Inferior parietal cortex (tissue), 1 donor: ENCODE measurements at regions not wholly inside any gene's neighbourhood (a gene's known extent, or its start where the extent isn't known, plus 50 kb on each side); places are given as distances from the start of the nearest gene placed in this dataset.
A peak's percentile ranks its signal among the peaks of the same experiment; 100 is the strongest.
"Not testable (repeated sequence)": the region's sequence is repeated elsewhere in the genome, so short reads cannot be mapped to it uniquely, and the experiment has no call there.

Experiments used
- DNase-seq: peaks from one replicate; pipeline ENCODE4 v3.0.0-alpha.2; 2016; ENCODE audit errors: extremely low spot score

- DNase-seq: no peak
These were observed 348.5 kb downstream of the RFC3 start for GRCh38 chr13:34166406-34166805.

- no peak for DNase-seq
These were observed 349.4 kb downstream of the RFC3 start for GRCh38 chr13:34167347-34167746.

DNA sequence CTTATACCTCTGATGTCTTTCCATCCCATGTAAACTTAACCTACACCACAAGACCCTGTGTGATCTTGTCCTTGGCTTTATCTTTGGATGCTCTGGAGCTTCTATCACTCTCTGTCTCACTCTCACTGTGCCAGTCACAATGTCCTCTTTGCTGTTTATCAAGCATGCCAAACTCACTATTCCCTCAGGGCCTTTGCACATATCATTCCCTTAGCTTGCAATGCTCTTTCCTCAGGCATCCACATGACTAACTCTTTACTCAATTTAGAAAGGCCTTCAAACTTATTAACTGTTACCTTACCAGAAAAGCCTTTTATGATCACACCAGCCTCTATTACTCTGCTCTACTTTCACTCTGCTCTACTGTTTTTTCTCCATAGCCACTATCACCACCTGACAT, 354.1 kb downstream of the RFC3 start:
- DNase-seq: no peak

DNA sequence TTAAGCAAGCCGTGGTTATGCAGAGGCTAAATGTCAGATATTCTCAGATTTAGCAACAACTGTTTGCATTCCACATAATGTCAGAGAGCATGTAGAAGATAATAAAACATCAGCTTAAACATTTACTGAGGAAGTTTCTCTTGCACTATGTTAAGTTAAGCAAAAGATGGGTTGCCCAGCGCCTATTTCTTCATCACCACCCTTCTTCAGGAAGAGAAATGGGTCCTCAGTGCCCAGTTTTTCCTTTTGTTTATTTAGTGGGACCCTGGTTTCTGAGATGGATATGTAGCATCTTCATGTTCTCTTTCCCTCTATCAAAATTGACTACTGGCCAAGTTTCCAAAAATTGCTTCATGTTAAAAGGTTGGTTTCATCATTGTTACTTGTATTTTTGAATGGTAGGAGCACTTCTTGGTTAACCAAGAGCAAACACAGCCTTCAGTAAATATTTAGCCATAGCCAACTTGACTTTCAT, 356.8 kb downstream of the RFC3 start:
- no peak for DNase-seq

DNA sequence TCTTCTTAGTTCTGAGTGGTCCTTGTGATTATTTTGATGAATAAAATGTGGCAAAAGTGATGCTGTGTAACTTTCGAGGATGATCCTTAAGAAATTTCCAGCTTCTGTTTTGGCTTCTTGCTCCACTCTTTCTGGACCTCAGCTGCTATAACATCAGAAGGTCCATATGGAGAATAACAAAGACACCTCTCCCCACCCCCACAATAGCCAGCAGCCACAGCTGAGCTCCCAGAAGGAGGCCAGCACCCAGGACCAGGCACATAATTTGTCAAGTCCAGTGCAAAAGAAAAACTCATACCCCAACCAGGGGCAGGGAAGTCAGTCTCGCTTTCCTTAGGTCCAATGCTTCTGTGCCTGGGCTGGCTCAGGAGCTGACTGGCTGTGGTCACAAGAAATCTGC, 357.6 kb downstream of the RFC3 start:
- DNase-seq: no peak

DNA sequence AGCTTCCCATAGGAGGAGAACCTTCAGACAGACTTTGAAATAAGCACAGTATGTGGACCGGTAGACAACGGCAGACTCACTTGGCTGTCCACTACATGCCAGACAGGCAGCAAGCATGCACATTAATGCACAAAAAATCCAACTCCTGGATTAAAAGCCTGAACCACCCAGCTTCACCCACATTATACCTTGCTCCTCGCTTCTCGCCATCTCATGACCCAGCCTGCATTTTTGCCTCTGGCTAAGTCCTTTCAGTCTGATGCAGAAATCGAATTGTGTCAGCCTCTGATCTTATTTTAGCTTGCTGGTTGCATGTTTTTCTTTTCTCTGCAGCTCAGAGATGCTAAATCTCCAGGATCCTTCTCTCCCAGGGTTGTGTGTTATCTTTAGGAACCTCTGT, 358.7 kb downstream of the RFC3 start:
- DNase-seq: no peak

GRCh38 chr13:34179481-34179880, 361.5 kb downstream of the RFC3 start:
- no peak for DNase-seq

GRCh38 chr13:34179927-34180326, 362.0 kb downstream of the RFC3 start:
- DNase-seq: no peak

DNA sequence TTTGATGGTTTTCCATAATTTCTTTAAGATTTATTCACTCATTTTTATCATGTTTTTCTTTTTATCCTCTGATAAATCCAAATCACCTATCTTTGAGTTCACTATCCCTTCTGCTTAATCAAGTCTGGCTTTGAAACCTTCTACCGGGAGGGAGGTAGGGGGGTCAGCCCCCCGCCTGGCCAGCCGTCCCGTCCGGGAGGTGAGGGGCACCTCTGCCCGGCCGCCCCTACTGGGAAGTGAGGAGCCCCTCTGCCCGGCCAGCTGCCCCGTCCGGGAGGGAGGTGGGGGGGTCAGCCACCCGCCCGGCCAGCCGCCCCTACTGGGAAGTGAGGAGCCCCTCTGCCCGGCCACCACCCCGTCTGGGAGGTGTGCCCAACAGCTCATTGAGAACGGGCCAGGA, 363.3 kb downstream of the RFC3 start:
- not testable (repeated sequence) for DNase-seq

DNA sequence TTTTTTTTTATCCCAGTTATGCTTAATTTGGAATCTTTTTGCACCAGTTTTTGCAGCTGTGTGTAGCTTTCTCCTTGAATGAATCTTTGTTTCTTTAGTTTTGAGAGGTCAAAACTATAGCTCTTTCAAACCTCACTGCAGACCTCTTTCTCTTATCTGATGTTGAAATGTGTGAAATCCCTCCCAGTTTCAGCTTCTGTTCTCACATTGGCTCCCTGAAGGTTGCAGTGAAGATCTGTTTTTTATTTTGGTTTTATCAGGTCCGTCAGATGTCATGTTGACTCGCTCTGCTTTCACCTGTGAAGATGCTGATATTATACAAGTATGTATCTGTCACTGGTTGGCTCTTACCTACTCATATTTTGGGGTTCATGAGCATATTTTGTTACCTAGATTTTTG, 372.0 kb downstream of the RFC3 start:
- DNase-seq: no peak

GRCh38 chr13:34201050-34201913, 383.3 kb downstream of the RFC3 start:
- DNase-seq: peak; percentile 55

DNA sequence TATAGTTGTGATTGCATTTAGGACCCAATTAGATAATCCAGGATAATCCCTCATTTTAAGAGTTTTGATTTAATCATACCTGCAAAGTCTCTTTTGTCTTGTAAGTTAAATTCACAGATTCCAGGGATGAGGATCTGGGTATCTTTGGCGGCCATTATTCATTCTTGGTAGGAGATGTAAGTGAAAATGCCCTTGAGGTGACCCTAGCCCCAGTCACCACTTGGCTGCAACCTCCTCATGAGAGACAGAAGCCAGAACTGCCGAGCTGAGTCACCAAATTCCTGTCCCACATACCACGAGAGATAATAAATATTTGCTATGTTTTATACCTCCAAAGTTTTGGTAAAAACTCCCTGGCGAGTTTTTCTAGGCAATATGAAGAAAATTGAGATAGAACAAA, 389.4 kb downstream of the RFC3 start:
- no peak for DNase-seq

DNA sequence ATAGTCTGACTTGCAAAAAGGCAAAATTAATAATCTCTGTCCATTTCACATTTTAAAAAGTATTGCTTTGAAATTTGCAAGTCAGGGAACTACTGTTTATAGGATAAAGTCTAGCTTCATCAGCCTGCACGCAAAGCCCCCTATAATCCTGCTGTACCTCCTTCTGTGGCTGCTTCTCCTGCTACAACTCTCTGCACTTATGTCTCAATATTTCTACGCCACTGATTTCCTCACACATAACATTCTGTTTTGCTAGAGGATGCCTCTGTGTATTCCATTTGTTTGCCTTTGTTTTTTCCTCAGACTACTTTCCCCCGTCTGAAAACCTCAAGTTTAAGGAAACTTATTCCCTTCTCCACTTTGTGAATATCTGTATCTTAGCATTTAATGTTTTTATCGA, 389.9 kb downstream of the RFC3 start:
- no peak for DNase-seq

- DNase-seq: no peak
These were observed 390.4 kb downstream of the RFC3 start for GRCh38 chr13:34208336-34208735.

DNA sequence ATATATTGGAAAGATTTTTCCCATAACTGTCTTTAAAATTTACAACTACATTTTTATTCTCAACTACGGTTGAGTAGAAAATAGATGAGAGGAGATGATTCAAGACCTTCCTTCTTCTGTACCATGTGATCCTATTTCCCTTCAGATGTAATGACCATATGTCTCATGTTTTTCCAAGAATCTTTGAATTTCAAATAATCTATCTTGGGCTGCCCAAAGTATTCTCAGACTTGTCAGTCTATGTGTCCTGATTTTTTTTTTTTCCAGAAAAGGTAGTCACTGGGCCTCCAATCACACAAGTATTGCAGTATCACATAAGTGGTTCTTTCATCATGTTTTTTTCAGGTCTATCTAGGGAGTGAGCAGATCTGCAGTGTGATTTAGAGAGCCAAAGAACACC, 392.4 kb downstream of the RFC3 start:
- DNase-seq: no peak

GRCh38 chr13:34214686-34215085, 396.7 kb downstream of the RFC3 start:
- no peak for DNase-seq

- no peak for DNase-seq
These were observed 398.3 kb downstream of the RFC3 start for GRCh38 chr13:34216256-34216655.

GRCh38 chr13:34217343-34218025, 399.5 kb downstream of the RFC3 start:
- no peak for DNase-seq

DNA sequence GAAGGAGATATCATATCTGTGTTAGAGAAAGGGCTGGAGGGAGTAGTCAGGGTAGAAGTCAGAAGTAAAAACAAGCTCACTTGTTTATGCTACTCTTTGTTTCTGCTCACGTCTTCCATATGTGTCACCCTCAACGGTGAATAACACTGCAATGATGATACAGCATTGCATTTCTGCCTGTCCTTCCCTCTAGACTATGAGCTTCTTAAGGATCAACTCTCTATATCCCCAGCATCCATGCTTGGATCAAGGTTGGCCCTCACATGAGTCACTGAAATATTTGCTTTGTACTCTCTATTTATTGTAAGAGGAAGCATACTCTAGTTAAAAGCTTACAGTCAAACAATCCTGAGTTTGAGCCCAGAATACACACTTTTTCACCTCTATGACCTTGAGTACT, 406.0 kb downstream of the RFC3 start:
- no peak for DNase-seq

GRCh38 chr13:34224877-34225276, 406.9 kb downstream of the RFC3 start:
- no peak for DNase-seq

DNA sequence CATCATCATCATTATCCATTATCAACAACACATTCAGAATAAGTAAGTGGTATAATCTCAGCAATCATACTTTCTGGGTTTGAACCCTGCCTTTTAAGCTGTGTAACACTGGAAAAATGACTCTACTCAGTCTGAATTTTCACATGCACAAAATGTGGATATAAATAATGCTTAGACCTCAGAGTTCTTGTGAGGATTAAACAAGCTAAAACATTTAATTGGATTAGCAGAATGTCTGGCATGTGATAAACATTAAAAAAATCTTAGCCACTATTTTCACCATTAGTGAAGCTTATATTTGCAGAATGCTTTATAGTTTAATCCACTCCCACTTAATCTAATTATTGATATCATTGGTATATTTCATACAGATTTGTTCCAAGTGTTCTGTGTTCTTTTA, 412.3 kb downstream of the RFC3 start:
- no peak for DNase-seq

GRCh38 chr13:34241332-34241731, 423.4 kb downstream of the RFC3 start:
- DNase-seq: no peak

DNA sequence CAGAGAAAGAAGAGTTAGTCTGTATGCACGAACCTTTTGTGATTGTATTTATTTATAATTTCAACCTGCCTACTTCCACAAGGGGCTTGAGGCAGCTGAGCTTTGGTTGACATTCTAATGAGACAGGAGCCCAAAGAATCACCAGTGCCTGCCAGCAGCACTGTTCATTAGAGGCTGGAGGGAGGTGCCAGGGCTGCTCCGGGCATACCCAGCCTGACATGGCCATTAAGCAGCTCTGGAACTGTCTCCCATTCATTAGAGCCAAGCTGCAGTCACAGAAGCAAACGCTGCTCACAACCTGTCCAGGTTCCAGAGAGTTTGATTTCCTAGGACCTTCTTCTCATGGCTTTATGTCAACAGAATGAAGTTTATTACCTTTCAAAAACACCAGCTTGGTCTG, 425.5 kb downstream of the RFC3 start:
- DNase-seq: no peak
